GM19035 (cell line): ENCODE measurements at regions not wholly inside any gene's neighbourhood (a gene's known extent, or its start where the extent isn't known, plus 50 kb on each side); places are given as distances from the start of the nearest gene placed in this dataset.
"Not testable (repeated sequence)": the region's sequence is repeated elsewhere in the genome, so short reads cannot be mapped to it uniquely, and the experiment has no call there.

Experiments
- ATAC-seq: cut with Tn5 transposase; IDR thresholded peaks from one replicate; pipeline ENCODE4 v1.9.1; 2021; ENCODE audit not compliant: unreplicated experiment

GRCh38 chr17:72464221-72464620 lies 343.4 kb downstream of the SOX9 start:
- not testable (repeated sequence) for ATAC-seq

- no peak for ATAC-seq
Measured at GRCh38 chr17:72465191-72466024, 344.6 kb downstream of the SOX9 start.

GRCh38 chr17:72466199-72466598 lies 345.4 kb downstream of the SOX9 start:
- peak; percentile 68 for ATAC-seq

GRCh38 chr17:72466606-72467005 lies 345.8 kb downstream of the SOX9 start:
- ATAC-seq: peak; percentile 7

GRCh38 chr17:72467841-72468653 lies 347.2 kb downstream of the SOX9 start:
- no peak for ATAC-seq

GRCh38 chr17:72468841-72469240 lies 348.0 kb downstream of the SOX9 start:
- ATAC-seq: no peak

- ATAC-seq: no peak
Measured at GRCh38 chr17:72470121-72470705, 349.4 kb downstream of the SOX9 start.

GRCh38 chr17:72470734-72471133 lies 349.9 kb downstream of the SOX9 start:
- ATAC-seq: no peak

GRCh38 chr17:72471296-72471695 lies 350.5 kb downstream of the SOX9 start:
- no peak for ATAC-seq

- ATAC-seq: no peak
Measured at GRCh38 chr17:72472106-72472505, 351.3 kb downstream of the SOX9 start.

GRCh38 chr17:72472853-72473390 lies 352.1 kb downstream of the SOX9 start:
- not testable (repeated sequence) for ATAC-seq

- no peak for ATAC-seq
Measured at GRCh38 chr17:72474243-72474642, 353.4 kb downstream of the SOX9 start.

GRCh38 chr17:72474719-72475477 lies 354.1 kb downstream of the SOX9 start:
- no peak for ATAC-seq

GRCh38 chr17:72476134-72476533 lies 355.3 kb downstream of the SOX9 start:
- ATAC-seq: no peak

- no peak for ATAC-seq
Measured at GRCh38 chr17:72476575-72476986, 355.8 kb downstream of the SOX9 start.

- no peak for ATAC-seq
Measured at GRCh38 chr17:72477491-72477890, 356.7 kb downstream of the SOX9 start.

GRCh38 chr17:72479113-72479512 lies 358.3 kb downstream of the SOX9 start:
- no peak for ATAC-seq

- no peak for ATAC-seq
Measured at GRCh38 chr17:72481572-72481971, 360.8 kb downstream of the SOX9 start.

GRCh38 chr17:72485596-72485995 lies 364.8 kb downstream of the SOX9 start:
- ATAC-seq: no peak

- no peak for ATAC-seq
Measured at GRCh38 chr17:72486806-72487205, 366.0 kb downstream of the SOX9 start.
